DOHH2 (cell line): ENCODE measurements at regions not wholly inside any gene's neighbourhood (a gene's known extent, or its start where the extent isn't known, plus 50 kb on each side); places are given as distances from the start of the nearest gene placed in this dataset.

Experiments used
- EZH2phosphoT487 ChIP-seq: fragments of 200-600 bp; sonication (generic); IDR thresholded peaks from 2 replicates; pipeline ENCODE4 v1.6.1; 2017; ENCODE audit warnings: borderline replicate concordance, mild to moderate bottlenecking, antibody characterized with exemption, low read length, moderate library complexity, mixed read lengths
- TF ChIP-seq, protein P1 (sequence below): fragments of 200-600 bp; sonication (generic); IDR thresholded peaks from one replicate; pipeline ENCODE4 v1.5.1; 2014; ENCODE audit warnings: antibody characterized with exemption, mild to moderate bottlenecking, low read depth, low read length; ENCODE audit not compliant: poor library complexity, severe bottlenecking

DNA sequence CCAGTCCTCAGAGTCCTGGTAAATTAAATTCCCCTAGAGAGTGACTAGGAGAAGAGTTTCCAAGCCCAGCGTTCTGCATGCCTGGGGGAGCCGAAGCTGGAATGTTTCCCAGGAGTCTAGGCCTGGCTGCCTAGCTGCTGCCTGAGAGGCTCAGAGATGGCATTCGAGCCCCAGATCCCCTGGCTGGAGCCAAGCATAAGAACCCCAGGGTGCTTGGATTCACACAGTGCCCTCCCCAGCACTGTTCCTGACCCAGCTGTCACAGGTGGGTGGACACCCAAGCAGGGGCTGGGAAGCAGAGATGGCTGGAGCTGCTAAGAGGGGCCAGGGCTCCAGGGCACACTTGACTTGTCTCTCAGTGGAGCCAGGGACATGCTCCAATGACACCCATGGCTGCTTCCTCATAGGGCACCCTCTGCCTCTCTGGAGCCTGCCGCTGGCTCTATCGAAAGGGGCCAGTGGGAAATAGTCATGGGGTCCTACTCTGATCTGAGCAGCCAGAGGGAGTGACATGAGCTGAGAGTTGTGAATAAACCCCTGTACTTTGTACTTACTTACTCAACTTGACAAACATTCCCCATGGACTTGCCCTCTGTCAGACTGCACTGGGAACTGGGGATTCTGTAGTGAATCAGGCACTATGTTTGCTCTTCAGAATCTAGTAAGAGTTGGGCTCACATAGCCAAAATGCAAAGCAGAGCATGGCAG is 62.6 kb upstream of the XPA start:
- TF ChIP-seq, protein P1, sequence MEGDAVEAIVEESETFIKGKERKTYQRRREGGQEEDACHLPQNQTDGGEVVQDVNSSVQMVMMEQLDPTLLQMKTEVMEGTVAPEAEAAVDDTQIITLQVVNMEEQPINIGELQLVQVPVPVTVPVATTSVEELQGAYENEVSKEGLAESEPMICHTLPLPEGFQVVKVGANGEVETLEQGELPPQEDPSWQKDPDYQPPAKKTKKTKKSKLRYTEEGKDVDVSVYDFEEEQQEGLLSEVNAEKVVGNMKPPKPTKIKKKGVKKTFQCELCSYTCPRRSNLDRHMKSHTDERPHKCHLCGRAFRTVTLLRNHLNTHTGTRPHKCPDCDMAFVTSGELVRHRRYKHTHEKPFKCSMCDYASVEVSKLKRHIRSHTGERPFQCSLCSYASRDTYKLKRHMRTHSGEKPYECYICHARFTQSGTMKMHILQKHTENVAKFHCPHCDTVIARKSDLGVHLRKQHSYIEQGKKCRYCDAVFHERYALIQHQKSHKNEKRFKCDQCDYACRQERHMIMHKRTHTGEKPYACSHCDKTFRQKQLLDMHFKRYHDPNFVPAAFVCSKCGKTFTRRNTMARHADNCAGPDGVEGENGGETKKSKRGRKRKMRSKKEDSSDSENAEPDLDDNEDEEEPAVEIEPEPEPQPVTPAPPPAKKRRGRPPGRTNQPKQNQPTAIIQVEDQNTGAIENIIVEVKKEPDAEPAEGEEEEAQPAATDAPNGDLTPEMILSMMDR: no peak
- no peak for TF ChIP-seq EZH2phosphoT487
